ENCODE measurements at regions not wholly inside any gene's neighbourhood (a gene's known extent, or its start where the extent isn't known, plus 50 kb on each side); places are given as distances from the start of the nearest gene placed in this dataset.

GRCh38 chr15:88342666-88343065, 86.1 kb upstream of the NTRK3 start:
- TF ChIP-seq CTCF (IDR thresholded peaks at IDR 0.05) (no peak), JUND (IDR thresholded peaks at IDR 0.05) (no peak), EZH2phosphoT487 (IDR thresholded peaks at IDR 0.05; ENCODE audit: borderline replicate concordance, low read depth) (no peak)

Data from SK-N-SH (cell line).